HL-60 (cell line): ENCODE measurements at regions not wholly inside any gene's neighbourhood (a gene's known extent, or its start where the extent isn't known, plus 50 kb on each side); places are given as distances from the start of the nearest gene placed in this dataset.

ENCODE experiments used
- DNase-seq, 2 experiments: peaks; one replicate each; pipeline ENCODE4 v3.0.0-alpha.2; 2010 to 2020; ENCODE audit warnings: low read depth in 1 of 2, low spot score in 1 of 2
- H3K27ac ChIP-seq: fragments of 250-450 bp; sonication (Bioruptor Pico); replicated peaks from 2 replicates; pipeline ENCODE4 v1.5.1; 2020; ENCODE audit warnings: mild to moderate bottlenecking, moderate library complexity
- H3K27me3 ChIP-seq: fragments of 250-450 bp; sonication (Bioruptor Pico); 2 replicates; pipeline ENCODE4 v1.5.1; 2021; ENCODE audit warnings: mild to moderate bottlenecking, moderate library complexity; ENCODE audit not compliant: insufficient read depth, poor library complexity, severe bottlenecking
- H3K4me3 ChIP-seq: replicated peaks from 2 replicates; pipeline ENCODE4 v1.5.1; 2011; ENCODE audit warnings: mild to moderate bottlenecking, control low read depth, low read length; ENCODE audit not compliant: insufficient read depth
- GABPA ChIP-seq: IDR thresholded peaks from 2 replicates; pipeline ENCODE4 v1.6.1; 2012; ENCODE audit warnings: low read depth
- POLR2AphosphoS5 ChIP-seq: IDR thresholded peaks from 2 replicates; pipeline ENCODE4 v1.6.1; 2012; ENCODE audit warnings: low read depth
- SPI1 ChIP-seq: IDR thresholded peaks from 2 replicates; pipeline ENCODE4 v1.6.1; 2012; ENCODE audit warnings: low read depth, mild to moderate bottlenecking, borderline replicate concordance
- TF ChIP-seq, protein P1 (sequence below): IDR thresholded peaks from one replicate; pipeline ENCODE4 v1.5.1; 2011; ENCODE audit warnings: low read length, control low read depth, inconsistent platforms; ENCODE audit not compliant: insufficient read depth
- TF ChIP-seq, protein P2 (sequence below): IDR thresholded peaks from 2 replicates; pipeline ENCODE4 v1.6.1; 2012; ENCODE audit warnings: low read depth; ENCODE audit not compliant: insufficient replicate concordance

DNA sequence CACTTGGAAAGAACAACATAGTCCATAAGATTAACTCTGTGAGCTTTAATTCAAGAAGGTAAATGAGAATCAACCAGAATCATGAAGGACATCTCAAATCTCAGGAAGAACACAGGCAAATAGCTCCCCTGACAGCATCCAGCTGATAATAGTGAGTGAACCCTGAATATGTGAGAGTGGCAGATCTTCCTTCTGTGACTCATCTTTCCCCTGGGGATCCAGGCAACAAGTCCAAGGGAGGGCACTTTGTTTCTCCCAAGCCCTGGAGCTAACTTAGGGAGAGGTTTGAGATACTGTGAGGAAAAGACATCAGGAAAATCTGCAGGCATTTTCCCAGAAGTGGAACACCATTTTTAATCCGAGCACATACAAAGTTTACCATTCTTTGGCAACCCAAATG lies 763.9 kb upstream of the MGAT4C start:
- Histone ChIP-seq H3K27me3 (no peaks in the 10 kb centered on the region), H3K4me3 (no peak overlapping the region)
- no peak for DNase-seq

DNA sequence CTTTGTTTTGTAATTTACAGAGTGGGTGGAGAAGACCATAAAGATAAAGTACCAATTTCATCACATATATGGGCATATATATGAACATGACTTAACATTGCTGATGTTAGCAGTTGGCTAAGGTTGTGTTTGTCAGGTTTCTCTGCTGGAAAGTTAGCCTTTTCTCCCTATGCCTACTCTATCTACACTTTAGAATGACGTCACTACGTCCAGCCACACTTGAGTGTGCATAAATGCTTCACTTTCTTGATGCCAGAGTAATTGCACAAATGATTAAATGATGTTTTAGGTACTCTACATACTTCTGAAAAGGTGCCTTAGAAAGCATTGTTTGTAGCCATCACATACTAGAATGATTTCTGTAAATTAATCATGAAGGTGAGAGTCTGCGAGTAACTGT lies 759.2 kb upstream of the MGAT4C start:
- no peak for DNase-seq
- TF ChIP-seq SPI1 (no peak), POLR2AphosphoS5 (no peak), GABPA (no peak)
- TF ChIP-seq, protein P1, sequence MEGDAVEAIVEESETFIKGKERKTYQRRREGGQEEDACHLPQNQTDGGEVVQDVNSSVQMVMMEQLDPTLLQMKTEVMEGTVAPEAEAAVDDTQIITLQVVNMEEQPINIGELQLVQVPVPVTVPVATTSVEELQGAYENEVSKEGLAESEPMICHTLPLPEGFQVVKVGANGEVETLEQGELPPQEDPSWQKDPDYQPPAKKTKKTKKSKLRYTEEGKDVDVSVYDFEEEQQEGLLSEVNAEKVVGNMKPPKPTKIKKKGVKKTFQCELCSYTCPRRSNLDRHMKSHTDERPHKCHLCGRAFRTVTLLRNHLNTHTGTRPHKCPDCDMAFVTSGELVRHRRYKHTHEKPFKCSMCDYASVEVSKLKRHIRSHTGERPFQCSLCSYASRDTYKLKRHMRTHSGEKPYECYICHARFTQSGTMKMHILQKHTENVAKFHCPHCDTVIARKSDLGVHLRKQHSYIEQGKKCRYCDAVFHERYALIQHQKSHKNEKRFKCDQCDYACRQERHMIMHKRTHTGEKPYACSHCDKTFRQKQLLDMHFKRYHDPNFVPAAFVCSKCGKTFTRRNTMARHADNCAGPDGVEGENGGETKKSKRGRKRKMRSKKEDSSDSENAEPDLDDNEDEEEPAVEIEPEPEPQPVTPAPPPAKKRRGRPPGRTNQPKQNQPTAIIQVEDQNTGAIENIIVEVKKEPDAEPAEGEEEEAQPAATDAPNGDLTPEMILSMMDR: no peak
- TF ChIP-seq, protein P2, sequence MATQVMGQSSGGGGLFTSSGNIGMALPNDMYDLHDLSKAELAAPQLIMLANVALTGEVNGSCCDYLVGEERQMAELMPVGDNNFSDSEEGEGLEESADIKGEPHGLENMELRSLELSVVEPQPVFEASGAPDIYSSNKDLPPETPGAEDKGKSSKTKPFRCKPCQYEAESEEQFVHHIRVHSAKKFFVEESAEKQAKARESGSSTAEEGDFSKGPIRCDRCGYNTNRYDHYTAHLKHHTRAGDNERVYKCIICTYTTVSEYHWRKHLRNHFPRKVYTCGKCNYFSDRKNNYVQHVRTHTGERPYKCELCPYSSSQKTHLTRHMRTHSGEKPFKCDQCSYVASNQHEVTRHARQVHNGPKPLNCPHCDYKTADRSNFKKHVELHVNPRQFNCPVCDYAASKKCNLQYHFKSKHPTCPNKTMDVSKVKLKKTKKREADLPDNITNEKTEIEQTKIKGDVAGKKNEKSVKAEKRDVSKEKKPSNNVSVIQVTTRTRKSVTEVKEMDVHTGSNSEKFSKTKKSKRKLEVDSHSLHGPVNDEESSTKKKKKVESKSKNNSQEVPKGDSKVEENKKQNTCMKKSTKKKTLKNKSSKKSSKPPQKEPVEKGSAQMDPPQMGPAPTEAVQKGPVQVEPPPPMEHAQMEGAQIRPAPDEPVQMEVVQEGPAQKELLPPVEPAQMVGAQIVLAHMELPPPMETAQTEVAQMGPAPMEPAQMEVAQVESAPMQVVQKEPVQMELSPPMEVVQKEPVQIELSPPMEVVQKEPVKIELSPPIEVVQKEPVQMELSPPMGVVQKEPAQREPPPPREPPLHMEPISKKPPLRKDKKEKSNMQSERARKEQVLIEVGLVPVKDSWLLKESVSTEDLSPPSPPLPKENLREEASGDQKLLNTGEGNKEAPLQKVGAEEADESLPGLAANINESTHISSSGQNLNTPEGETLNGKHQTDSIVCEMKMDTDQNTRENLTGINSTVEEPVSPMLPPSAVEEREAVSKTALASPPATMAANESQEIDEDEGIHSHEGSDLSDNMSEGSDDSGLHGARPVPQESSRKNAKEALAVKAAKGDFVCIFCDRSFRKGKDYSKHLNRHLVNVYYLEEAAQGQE: no peak
- no peak overlapping the region for H3K4me3 ChIP-seq

More for the DNA sequence above, 763.9 kb upstream of the MGAT4C start:
- no peak overlapping the region for H3K27ac ChIP-seq
- TF ChIP-seq, protein P1: no peak
- TF ChIP-seq SPI1 (no peak), GABPA (no peak), POLR2AphosphoS5 (no peak)
- TF ChIP-seq, protein P2: no peak

DNA sequence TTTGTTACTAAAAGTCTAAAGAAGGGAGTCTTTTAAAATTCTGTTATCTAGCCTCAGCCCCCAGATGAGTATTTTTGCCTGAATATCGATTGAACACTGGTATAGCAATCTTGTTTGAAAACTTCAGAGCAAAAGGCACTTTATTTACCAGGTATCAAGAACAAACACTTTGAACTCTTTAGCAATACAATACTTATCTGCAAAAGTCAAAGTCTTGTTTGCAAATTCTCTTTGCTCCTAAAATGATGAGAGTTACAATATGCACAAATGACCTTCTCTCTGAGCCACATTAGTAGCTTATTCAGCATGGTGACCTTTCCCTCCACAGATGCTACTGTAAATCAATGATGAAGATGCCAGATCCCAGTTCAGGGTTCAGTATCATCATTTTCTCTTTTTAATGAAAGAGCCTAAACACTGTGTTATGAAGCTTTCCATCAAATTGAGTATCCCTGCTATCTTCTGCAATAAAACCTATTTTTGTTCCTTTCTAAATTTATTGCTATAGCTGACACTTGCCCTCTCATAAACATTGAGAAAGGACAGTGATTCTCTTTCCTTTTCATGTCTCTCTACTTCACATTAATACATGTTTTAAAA lies 752.7 kb upstream of the MGAT4C start:
- H3K4me3 ChIP-seq: no peak overlapping the region
- TF ChIP-seq, protein P1: no peak
- no peak for TF ChIP-seq POLR2AphosphoS5
- TF ChIP-seq, protein P2: no peak
- TF ChIP-seq SPI1: no peak
- TF ChIP-seq GABPA: no peak
- no peak for DNase-seq
- H3K27ac ChIP-seq: no peak overlapping the region
- no peaks in the 10 kb centered on the region for H3K27me3 ChIP-seq

More for the DNA sequence above, 759.2 kb upstream of the MGAT4C start:
- Histone ChIP-seq H3K27me3 (no peaks in the 10 kb centered on the region), H3K27ac (no peak overlapping the region)
